NCI-H2171 (cell line): ENCODE measurements at regions not wholly inside any gene's neighbourhood (a gene's known extent, or its start where the extent isn't known, plus 50 kb on each side); places are given as distances from the start of the nearest gene placed in this dataset.
A peak's percentile ranks its signal among the peaks of the same experiment; 100 is the strongest.

Source experiments
- DNase-seq: peaks from one replicate; lab custom pipeline; 2025; lab: John Stamatoyannopoulos, UW

- peak; percentile 91 for DNase-seq
Observed at GRCh38 chr2:160674146-160674750, 180.6 kb upstream of the RBMS1 start.

DNA sequence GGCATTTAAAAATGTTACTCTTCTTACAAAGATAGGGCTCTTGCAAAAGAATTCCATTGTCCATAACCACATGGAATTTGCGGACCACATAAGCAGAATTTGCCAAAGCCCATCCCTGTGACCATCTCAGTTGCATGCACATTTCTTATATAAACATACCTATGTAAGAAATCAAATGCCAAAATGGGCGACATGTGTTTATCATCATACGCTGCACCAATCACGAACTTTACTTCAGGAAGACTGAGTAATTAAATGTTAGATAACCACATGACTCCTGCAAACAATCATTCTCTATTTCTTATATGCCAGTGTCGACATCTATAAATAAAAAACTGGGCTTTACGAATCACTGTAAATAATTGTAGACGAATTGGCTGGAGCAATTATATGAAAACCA lies 186.1 kb upstream of the RBMS1 start:
- DNase-seq: no peak

GRCh38 chr2:160680294-160680693 lies 186.7 kb upstream of the RBMS1 start:
- no peak for DNase-seq

GRCh38 chr2:160680974-160681373 lies 187.4 kb upstream of the RBMS1 start:
- DNase-seq: no peak

GRCh38 chr2:160683206-160683605 lies 189.6 kb upstream of the RBMS1 start:
- no peak for DNase-seq

GRCh38 chr2:160687629-160688028 lies 194.0 kb upstream of the RBMS1 start:
- DNase-seq: peak; percentile 2

DNA sequence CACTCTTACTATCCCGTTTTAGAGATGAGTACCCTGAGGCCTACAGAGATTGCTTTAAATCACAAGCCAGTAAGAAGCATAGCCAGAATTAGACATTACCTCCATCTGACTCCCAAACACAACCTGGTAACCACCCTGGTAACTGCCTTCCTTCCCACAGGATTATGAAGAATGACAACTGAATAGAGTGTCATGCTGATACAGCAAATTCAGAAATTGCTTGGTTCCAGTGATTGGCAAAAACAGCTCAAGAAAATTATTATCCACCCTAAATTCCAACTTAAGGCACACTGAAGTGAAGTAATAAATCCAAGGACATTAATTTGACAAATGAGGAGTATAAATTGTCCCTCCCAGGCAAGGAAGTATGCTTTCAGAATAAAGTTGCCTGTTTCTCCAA lies 195.8 kb upstream of the RBMS1 start:
- no peak for DNase-seq

DNA sequence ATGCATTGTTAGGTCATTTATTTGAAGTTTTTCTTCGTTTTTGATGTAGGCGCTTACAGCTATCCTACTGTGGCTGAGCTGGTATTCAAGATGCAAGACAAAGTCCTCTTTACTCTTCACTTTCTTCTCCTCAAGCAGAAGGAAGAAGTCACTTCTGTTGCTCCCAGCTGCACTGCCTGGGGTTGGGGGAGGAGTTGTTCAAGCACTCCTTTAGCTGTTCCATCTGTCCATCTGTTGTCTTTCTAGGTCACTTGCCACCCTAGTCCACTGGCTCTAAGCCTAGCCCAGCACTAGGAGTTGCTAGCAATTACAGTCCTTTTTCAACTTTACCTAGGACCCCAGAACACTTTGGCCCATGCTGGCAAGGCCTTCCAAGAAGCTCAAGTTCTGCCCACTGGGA lies 200.6 kb upstream of the RBMS1 start:
- DNase-seq: no peak

- DNase-seq: no peak
Observed at GRCh38 chr2:160694631-160695030, 201.0 kb upstream of the RBMS1 start.

DNA sequence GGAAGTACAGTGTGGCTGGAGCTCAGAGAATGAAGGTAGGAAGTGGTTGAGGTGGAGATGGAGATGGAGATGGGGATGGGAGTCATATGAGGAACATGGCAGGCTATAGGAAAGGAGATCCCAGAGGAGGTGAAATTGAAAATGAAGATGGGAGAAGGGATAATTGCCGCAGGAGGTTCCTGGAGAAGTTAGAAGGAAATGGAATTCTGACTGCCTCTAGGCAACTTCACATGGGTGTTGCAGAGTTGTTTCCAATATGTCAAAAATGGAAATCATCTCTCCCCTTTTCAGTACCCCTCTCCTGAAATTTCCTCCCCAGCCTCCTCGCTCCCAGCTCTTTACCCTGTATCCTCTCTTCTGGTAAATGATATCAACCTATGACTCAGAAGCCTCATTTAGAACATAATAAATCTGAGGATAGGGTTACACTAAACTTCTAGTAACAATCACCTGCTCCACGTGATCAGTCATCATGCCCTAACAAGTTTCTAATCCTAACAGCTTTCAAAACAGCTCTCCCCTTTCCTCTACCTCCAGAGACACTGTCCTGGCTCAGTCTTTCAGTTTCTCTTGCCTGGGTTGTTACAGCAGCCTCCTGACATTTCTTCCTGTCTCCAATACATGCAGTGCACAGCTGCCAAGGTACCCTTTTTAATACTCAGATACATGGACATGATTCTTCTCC lies 201.9 kb upstream of the RBMS1 start:
- peak; percentile 81 for DNase-seq

DNA sequence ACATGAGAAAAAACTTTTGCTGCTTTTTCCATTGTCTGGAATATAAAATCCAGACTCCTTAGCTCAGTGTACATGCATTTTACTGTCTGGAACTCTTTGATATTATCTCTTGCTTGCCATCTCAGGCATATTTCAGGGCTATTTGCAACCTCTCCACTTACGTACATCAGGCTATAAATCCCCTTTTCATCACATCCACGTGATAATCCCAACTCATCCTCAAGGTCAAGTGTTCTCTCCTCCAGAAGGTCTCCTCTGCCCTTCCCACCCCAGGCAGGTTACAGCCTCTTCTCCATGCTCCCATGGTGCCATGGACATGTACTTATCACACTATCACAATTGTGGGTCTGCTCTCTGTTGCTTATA lies 202.5 kb upstream of the RBMS1 start:
- no peak for DNase-seq

GRCh38 chr2:160697817-160698216 lies 204.2 kb upstream of the RBMS1 start:
- DNase-seq: no peak

- DNase-seq: no peak
Observed at GRCh38 chr2:160700021-160700814, 206.6 kb upstream of the RBMS1 start.

DNA sequence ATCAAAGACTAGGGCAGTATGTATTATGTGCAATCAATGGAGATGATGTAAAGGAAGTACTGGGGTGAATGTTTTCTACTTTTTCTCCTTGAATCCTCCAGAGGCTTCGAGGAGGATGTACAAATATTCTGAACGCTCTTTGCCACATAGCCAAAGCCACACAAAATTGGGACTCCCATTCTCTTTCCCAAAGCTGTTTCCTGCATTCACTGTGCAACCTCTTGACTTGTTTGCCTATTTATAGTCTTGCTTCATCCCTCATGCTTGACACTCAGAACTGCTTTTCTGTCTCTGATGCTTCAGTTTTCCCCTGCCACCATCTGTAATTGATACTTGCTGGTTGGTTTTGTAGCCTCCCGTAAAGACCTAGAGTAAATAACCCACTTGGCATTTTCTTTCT lies 208.2 kb upstream of the RBMS1 start:
- DNase-seq: no peak

DNA sequence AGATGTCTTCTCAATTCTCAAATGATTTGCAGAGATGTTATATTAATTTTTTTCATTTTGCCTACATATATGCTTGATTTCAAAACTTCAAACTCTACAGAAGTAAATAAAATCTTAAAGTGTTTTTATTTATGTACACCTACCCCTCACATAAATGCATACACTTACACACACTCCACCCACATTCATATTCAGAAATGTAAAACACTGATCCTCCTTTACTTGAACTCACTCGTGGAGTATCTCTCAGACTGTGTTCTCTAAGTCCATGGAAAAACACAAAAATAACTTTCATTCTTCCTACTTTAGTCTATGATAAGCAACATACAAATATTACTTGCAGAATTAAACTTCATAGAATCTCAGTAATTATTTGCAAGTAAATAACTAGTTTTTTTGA lies 209.1 kb upstream of the RBMS1 start:
- DNase-seq: no peak

DNA sequence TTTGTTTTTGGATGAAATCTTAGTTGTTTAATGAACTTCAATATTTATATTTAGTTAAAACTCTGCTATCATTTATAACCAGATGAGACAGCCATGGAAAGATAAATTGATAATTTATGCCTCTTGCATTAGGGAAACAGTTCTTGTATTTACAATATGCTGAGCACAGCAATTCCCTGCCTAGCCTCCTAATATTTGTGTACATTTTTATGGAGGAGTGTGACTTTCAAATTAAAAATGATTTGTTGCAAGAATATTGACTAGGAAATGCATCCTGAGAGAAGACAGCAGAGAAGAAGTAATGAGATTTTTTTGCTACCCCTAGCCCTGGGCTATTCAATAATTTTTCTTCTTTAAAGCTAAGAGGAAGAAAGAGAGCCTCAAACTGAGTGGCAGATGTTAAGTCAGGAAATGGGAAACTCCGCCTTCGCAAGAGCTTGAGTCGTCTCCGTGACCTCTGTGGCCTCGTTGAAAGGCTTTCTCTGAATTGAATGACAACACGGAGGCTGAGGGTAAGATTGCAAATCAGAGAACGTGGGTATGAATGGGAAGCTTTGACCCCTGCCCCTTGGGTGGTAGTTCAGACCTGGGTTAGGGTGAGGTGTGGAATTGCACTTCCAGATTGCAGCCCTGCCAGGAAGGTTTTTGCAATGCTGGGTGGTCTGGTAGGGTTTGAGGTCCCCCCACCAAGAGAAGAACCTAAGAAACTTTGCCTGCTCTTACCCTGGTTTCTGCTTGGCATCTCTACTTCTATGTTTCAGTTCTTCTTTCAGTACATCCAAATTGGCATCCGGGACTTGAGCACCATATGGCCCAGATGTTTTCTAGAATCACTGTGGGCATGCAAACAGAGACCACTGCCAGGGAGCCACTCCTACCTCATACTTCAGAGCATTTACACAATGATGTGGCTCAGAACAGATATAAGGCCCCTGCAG lies 210.3 kb upstream of the RBMS1 start:
- peak; percentile 37 for DNase-seq

GRCh38 chr2:160715428-160715827 lies 221.8 kb upstream of the RBMS1 start:
- no peak for DNase-seq

DNA sequence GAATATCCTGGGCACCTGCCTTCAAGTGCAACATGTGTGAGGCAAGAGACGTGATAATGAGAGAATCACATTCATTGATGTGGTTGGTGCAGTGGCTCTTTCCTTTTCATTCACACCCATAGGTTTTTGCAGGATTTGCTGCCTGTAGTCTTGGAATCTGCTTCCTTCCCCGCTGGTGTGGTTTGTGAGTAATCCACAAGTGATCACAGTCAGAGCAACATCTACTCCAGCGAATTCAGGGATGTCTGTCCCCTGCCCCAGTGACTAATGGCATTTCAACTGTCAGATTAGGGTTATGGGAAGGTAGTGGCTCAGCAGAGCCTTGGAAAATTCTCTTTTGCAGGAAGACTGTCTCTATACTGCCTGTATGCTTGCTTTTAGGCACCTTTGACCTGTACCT lies 225.5 kb upstream of the RBMS1 start:
- no peak for DNase-seq

DNA sequence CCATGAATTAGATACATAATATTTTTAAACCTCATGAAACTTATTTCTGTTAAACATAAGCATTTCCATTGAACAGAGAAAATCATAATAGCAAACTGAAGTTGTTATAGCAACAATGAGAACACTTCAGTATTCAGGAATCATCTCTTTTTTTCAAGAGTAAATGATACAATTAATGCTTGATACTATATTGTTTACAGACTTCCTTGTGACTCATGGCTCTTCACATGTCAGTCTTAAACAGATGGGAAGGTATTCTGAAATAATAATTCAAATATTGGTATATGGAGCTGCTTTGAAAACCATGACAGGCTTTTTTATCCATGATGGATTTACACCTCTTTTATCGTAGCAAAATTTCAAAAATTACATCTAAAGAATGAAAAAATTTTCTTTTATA lies 226.5 kb upstream of the RBMS1 start:
- no peak for DNase-seq

DNA sequence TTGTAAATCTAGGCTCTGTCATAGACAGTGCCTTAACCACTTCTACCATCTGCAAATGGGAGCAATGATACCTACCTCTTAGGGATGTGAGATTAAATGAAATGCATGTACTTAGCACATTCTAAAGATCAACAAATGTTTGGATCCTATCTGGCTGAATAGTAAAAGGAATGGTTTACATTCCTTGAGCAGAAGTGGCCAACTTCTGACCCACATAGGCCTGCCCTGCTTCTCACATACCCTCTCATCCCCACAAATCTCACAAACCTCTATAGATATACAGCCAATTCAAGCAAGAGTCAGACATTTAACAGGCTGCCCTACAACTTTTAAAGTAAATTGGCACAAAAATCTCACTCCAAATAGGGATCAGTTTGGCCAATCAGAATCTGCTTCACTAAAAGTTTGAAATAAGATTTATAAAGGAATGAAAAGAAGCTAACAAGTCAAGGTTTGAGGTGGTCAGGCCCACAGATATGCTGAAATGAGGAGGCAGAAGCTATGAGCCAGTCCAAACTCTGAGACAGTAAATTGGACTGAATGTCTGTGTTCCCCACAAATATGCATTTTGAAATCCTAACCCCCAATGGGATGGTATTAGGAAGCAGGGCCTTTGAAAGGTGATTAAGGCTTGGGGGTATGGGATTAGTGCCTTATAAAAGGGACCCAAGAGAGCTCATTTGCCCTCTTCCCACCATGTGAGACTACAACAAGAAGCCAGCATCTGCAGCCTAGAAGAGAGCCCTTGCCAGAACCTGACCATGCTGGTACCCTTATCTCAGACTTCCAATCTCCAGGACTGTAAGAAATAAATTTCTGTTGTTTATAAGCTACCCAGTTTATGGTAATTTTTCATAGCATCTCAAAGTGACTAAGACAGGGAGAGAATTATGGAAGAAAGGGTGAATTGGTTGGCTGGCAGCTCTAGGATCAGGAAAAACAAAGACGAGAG lies 227.8 kb upstream of the RBMS1 start:
- DNase-seq: no peak

GRCh38 chr2:160726046-160726445 lies 232.4 kb upstream of the RBMS1 start:
- DNase-seq: no peak
